Stomach (tissue), 8 donors: ENCODE measurements at regions not wholly inside any gene's neighbourhood (a gene's known extent, or its start where the extent isn't known, plus 50 kb on each side); places are given as distances from the start of the nearest gene placed in this dataset.

ENCODE experiments used
- DNase-seq, 2 donors: peaks; one replicate each; pipeline versions ENCODE4 v3.0.0 to v3.0.0-alpha.2; 2013 to 2019
- H3K27ac ChIP-seq, 5 donors: fragments of 200-600 bp in 4 of 5; sonication (generic) in 4 of 5; one replicate each; pipeline ENCODE4 v1.5.1; 2013 to 2019; ENCODE audit warnings: mild to moderate bottlenecking in 1 of 5, moderate library complexity in 1 of 5
- H3K27me3 ChIP-seq, 3 donors: fragments of 200-600 bp; sonication (generic); one replicate each; pipeline ENCODE4 v1.5.1; 2017 to 2019; ENCODE audit warnings: mixed run types in 1 of 3
- H3K36me3 ChIP-seq, 4 donors: fragments of 200-600 bp; sonication (generic); 1 replicate in 3 of 4; 2 replicates in 1 of 4; pipeline ENCODE4 v1.5.1; 2016 to 2019
- H3K4me1 ChIP-seq, 4 donors: fragments of 200-600 bp; sonication (generic); one replicate each; pipeline ENCODE4 v1.5.1; 2016 to 2019
- H3K4me3 ChIP-seq, 4 donors: fragments of 200-600 bp; sonication (generic) in 3 of 4; one replicate each; pipeline ENCODE4 v1.5.1; 2016 to 2019; ENCODE audit warnings: mild to moderate bottlenecking in 1 of 4
- H3K9me3 ChIP-seq, 4 donors: fragments of 200-600 bp; sonication (generic); one replicate each; pipeline ENCODE4 v1.5.1; 2016 to 2019
- CTCF ChIP-seq, 7 experiments: fragments of 450-650 bp in 4 of 7; fragments of 200-600 bp in 3 of 7; sonication (generic) in 3 of 7; IDR thresholded peaks; one replicate each; pipeline ENCODE4 v1.5.1; 2016 to 2019; ENCODE audit warnings: antibody characterized with exemption in 7 of 7, control low read depth in 2 of 7, mild to moderate bottlenecking in 1 of 7
- EP300 ChIP-seq: sonication (generic); formaldehyde crosslinking; IDR thresholded peaks from one replicate; pipeline ENCODE4 v1.6.1; 2017; ENCODE audit warnings: antibody characterized with exemption
- POLR2A ChIP-seq, 4 donors: fragments of 450-650 bp; IDR thresholded peaks; one replicate each; pipeline ENCODE4 v1.6.1; 2016; ENCODE audit warnings: antibody characterized with exemption in 4 of 4, control low read depth in 2 of 4, mild to moderate bottlenecking in 1 of 4, moderate library complexity in 1 of 4
- POLR2AphosphoS5 ChIP-seq, 3 donors: sonication (generic); formaldehyde crosslinking; IDR thresholded peaks; one replicate each; pipeline ENCODE4 v1.6.1; 2016; ENCODE audit warnings: antibody characterized with exemption in 3 of 3
- WGBS, 5 donors: extraction: QIAGEN DNeasy Blood & Tissue Kit in 3 of 5; methylation state at CpG; one replicate each; pipeline versions ENCODE4 v1.1.5 to v1.1.7; 2013 to 2018; 5-methylcytosine and 5-hydroxymethylcytosine counted together
- intact Hi-C: fragments of 100-400 bp; cut with DNase I; formaldehyde crosslinking; loops from one replicate; pipeline ENCODE4 v1.15.1; 2023; ENCODE audit warnings: low total_unique reads
- donor health status: healthy with polysubstance abuse.
- donor health status: Bipolar disorder and iron deficiency.
- donor health status: healthy.

GRCh38 chr5:124929000-124929399 is 182.6 kb upstream of the ZNF608 start:
- H3K36me3 ChIP-seq: no peaks in the 10 kb centered on the region
- no peak for TF ChIP-seq POLR2A (IDR thresholded peaks at IDR 0.05)
- TF ChIP-seq CTCF (IDR thresholded peaks at IDR 0.05): no peak
- TF ChIP-seq POLR2AphosphoS5 (IDR thresholded peaks at IDR 0.05): no peak
- TF ChIP-seq EP300: no peak
- H3K4me3 ChIP-seq: no peak overlapping the region
- intact Hi-C loops: no loop called here
- no peaks in the 10 kb centered on the region for H3K9me3 ChIP-seq
- H3K27ac ChIP-seq: no peak overlapping the region
- peaks cover 0 to 13% (median 3%) of the 10 kb centered on the region in 4 donors for H3K4me1 ChIP-seq
- no peak for DNase-seq
- 89 to 97% (median 97%) methylated on average over 5 of the region's 5 CpGs for WGBS, 5 donors
- no peaks in the 10 kb centered on the region for H3K27me3 ChIP-seq

GRCh38 chr5:124932791-124933600 is 186.6 kb upstream of the ZNF608 start:
- Histone ChIP-seq H3K9me3 (no peaks in the 10 kb centered on the region), H3K27me3 (no peaks in the 10 kb centered on the region), H3K27ac (peak overlapping the region in 2 of 5 donors; percentile 27 to 36), H3K4me3 (no peak overlapping the region), H3K36me3 (no peaks in the 10 kb centered on the region), H3K4me1 (peaks cover 0 to 15% (median 3%) of the 10 kb centered on the region in 4 donors)
- intact Hi-C loops: no loop called here
- DNase-seq: peak; percentile 61 to 74
- no peak for TF ChIP-seq POLR2A (IDR thresholded peaks at IDR 0.05)
- no peak for TF ChIP-seq EP300
- no peak for TF ChIP-seq CTCF (IDR thresholded peaks at IDR 0.05)
- TF ChIP-seq POLR2AphosphoS5 (IDR thresholded peaks at IDR 0.05): no peak
- WGBS, 5 donors: 25 to 49% (median 37%) methylated on average over 4 of the region's 4 CpGs

DNA sequence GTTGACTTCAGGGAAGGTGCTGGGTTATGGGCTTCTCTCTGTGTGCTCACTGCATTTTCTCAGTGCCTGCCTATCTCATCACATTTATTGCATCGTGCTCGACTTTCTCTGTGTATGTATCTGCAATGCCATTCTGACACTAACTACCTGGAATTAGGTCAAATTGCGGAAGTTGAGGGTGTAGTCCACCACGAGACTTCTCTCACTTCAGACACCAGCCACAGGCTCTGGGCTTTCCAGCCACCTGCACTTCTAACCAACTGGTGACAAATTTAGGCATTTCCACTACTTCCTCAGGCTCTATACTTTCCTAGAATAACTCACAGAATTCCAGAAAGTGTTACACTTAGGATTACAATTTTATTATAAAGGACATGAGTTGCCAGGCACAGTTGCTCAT is 188.6 kb upstream of the ZNF608 start:
- intact Hi-C loops: no loop called here
- no peak overlapping the region for H3K4me3 ChIP-seq
- WGBS, 5 donors: 75 to 94% (median 84%) methylated on average over 4 of the region's 4 CpGs
- peaks cover 0 to 15% (median 3%) of the 10 kb centered on the region in 4 donors for H3K4me1 ChIP-seq
- no peaks in the 10 kb centered on the region for H3K27me3 ChIP-seq
- no peaks in the 10 kb centered on the region for H3K36me3 ChIP-seq
- no peak overlapping the region for H3K27ac ChIP-seq
- DNase-seq: peak in 1 of 2 donors; percentile 27
- TF ChIP-seq POLR2AphosphoS5 (IDR thresholded peaks at IDR 0.05) (no peak), POLR2A (IDR thresholded peaks at IDR 0.05) (no peak), EP300 (no peak), CTCF (IDR thresholded peaks at IDR 0.05) (no peak)
- H3K9me3 ChIP-seq: no peaks in the 10 kb centered on the region

DNA sequence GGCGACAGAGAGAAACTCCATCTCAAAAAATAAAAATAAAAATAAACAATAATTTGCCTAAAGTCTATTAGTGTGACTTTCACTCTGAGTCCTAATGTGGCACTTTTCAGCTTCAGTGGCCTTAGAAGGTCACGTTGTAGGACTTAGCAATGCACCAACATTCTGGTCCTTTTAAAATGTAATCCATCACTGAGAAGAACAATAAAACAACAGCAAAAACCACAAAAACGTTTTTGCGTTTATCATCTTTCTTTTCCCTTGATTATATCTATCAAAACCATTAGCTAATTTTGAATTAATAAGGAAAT is 190.1 kb upstream of the ZNF608 start:
- Histone ChIP-seq H3K4me3 (no peak overlapping the region), H3K36me3 (no peaks in the 10 kb centered on the region), H3K27me3 (no peaks in the 10 kb centered on the region), H3K9me3 (no peaks in the 10 kb centered on the region), H3K4me1 (peaks cover 0 to 15% (median 3%) of the 10 kb centered on the region in 4 donors), H3K27ac (no peak overlapping the region)
- TF ChIP-seq EP300: no peak
- no peak for TF ChIP-seq CTCF (IDR thresholded peaks at IDR 0.05)
- no peak for TF ChIP-seq POLR2A (IDR thresholded peaks at IDR 0.05)
- TF ChIP-seq POLR2AphosphoS5 (IDR thresholded peaks at IDR 0.05): no peak
- WGBS, 5 donors: 81 to 85% (median 85%) methylated on average over 4 of the region's 4 CpGs
- intact Hi-C loops: no loop called here
- no peak for DNase-seq
